GM12878 (cell line): ENCODE measurements at regions not wholly inside any gene's neighbourhood (a gene's known extent, or its start where the extent isn't known, plus 50 kb on each side); places are given as distances from the start of the nearest gene placed in this dataset.

Experiments used
- ATAC-seq: fragments of 200-7000 bp; cut with Tn5 transposase; 3 replicates; pipeline ENCODE4 v1.9.1; 2020; ENCODE audit warnings: mild to moderate bottlenecking, moderate library complexity
- BruUV-seq: library from RNA; stranded (reverse); fragments of 400-500 nt; replicated peaks from 2 replicates; lab custom pipeline; 2021; lab: Mats Ljungman, UMichigan
- CTCF ChIA-PET: fragments of 300-600 bp; sonication (Branson Sonifier 250); formaldehyde crosslinking; extraction: SDS; loops from one replicate; lab custom pipeline; 2021; ENCODE audit warnings: inconsistent platforms; lab: Yijun Ruan, JAX
- POLR2A ChIA-PET: fragments of 350-600 bp; formaldehyde crosslinking; extraction: SDS; loops from one replicate; lab custom pipeline; 2021; ENCODE audit warnings: inconsistent platforms; lab: Charles Lee
- RAD21 ChIA-PET: fragments of 300-600 bp; sonication (Branson Sonifier 250); formaldehyde crosslinking; loops from one replicate; lab custom pipeline; 2023; ENCODE audit warnings: antibody characterized with exemption; ENCODE audit not compliant: unreplicated experiment; lab: Charles Lee
- SMC1A ChIA-PET: fragments of 300-600 bp; sonication (Branson Sonifier 250); formaldehyde crosslinking; loops from one replicate; lab custom pipeline; 2023; ENCODE audit not compliant: unreplicated experiment, uncharacterized antibody; lab: Charles Lee
- DNase-seq: peaks from one replicate; pipeline ENCODE4 v3.0.0-alpha.2; 2011; ENCODE audit warnings: low read depth, low spot score
- FAIRE-seq: peaks from 3 replicates; lab custom pipeline; 2011; peaks lifted over from hg19 to GRCh38; lab: Jason Lieb, UNC
- H2AFZ ChIP-seq: 2 replicates; pipeline ENCODE4 v1.6.0; 2011; ENCODE audit warnings: low read depth, low read length, control low read depth; ENCODE audit not compliant: control insufficient read depth
- H3K27ac ChIP-seq: 2 replicates; pipeline ENCODE4 v1.5.1; 2011; ENCODE audit warnings: control low read depth; ENCODE audit not compliant: control insufficient read depth, insufficient read depth
- H3K27me3 ChIP-seq, 2 experiments: replicated peaks in 1 of 2; 2 replicates each; pipeline versions ENCODE4 v1.6.0 to v1.6.1; 2011; ENCODE audit warnings: low read length in 1 of 2; ENCODE audit not compliant: control insufficient read depth in 2 of 2, insufficient read depth in 2 of 2
- H3K36me3 ChIP-seq, 2 experiments: 2 replicates each; pipeline ENCODE4 v1.5.1; 2011; ENCODE audit warnings: low read length in 1 of 2; ENCODE audit not compliant: control insufficient read depth in 2 of 2, insufficient read depth in 2 of 2
- H3K4me1 ChIP-seq: 2 replicates; pipeline ENCODE4 v1.6.1; 2011; ENCODE audit warnings: mild to moderate bottlenecking, low read length, moderate library complexity, mixed read lengths; ENCODE audit not compliant: control insufficient read depth, insufficient read depth
- H3K4me2 ChIP-seq: 2 replicates; pipeline ENCODE4 v1.6.0; 2011; ENCODE audit warnings: control low read depth; ENCODE audit not compliant: control insufficient read depth, insufficient read depth
- H3K4me3 ChIP-seq: fragments of 200-600 bp; sonication (generic); 2 replicates; pipeline ENCODE4 v1.5.1; 2016
- H3K79me2 ChIP-seq: 2 replicates; pipeline ENCODE4 v1.6.0; 2011; ENCODE audit warnings: low read length; ENCODE audit not compliant: control insufficient read depth, insufficient read depth
- H3K9ac ChIP-seq: 2 replicates; pipeline ENCODE4 v1.8.0; 2011; ENCODE audit warnings: low read length, control low read depth, mixed read lengths; ENCODE audit not compliant: control insufficient read depth, insufficient read depth
- H3K9me3 ChIP-seq: replicated peaks from 3 replicates; pipeline ENCODE4 v1.5.1; 2011; ENCODE audit warnings: mild to moderate bottlenecking, low read length; ENCODE audit not compliant: control insufficient read depth, insufficient read depth
- H4K20me1 ChIP-seq: 2 replicates; pipeline ENCODE4 v1.6.0; 2011; ENCODE audit not compliant: control insufficient read depth, insufficient read depth
- E2F8 ChIP-seq: fragments of 450-650 bp; IDR thresholded peaks from 2 replicates; pipeline ENCODE4 v1.6.1; 2018; ENCODE audit warnings: mild to moderate bottlenecking, low read depth, moderate library complexity; ENCODE audit not compliant: partially characterized antibody
- GABPA ChIP-seq: IDR thresholded peaks from 2 replicates; pipeline ENCODE4 v1.6.1; 2014; ENCODE audit warnings: antibody characterized with exemption, low read depth, mild to moderate bottlenecking, inconsistent platforms
- IRF4 ChIP-seq: IDR thresholded peaks from 2 replicates; pipeline ENCODE4 v1.6.1; 2011; ENCODE audit warnings: low read depth, low read length
- JUNB ChIP-seq: IDR thresholded peaks from 2 replicates; pipeline ENCODE4 v1.6.1; 2016; ENCODE audit warnings: antibody characterized with exemption, mild to moderate bottlenecking
- PAX5 ChIP-seq: IDR thresholded peaks from 2 replicates; pipeline ENCODE4 v1.6.1; 2011; ENCODE audit warnings: low read depth, low read length, borderline replicate concordance
- POU2F2 ChIP-seq: IDR thresholded peaks from 3 replicates; pipeline ENCODE4 v1.6.1; 2011; ENCODE audit warnings: low read depth, mild to moderate bottlenecking, low read length, borderline replicate concordance
- RB1 ChIP-seq: fragments of 450-650 bp; formaldehyde crosslinking; IDR thresholded peaks from 2 replicates; pipeline ENCODE4 v1.6.1; 2017; ENCODE audit warnings: mild to moderate bottlenecking, borderline replicate concordance
- RUNX3 ChIP-seq: IDR thresholded peaks from 2 replicates; pipeline ENCODE4 v1.6.1; 2012; ENCODE audit warnings: low read length, inconsistent platforms
- YY1 ChIP-seq: IDR thresholded peaks from 2 replicates; pipeline ENCODE4 v1.6.1; 2011; ENCODE audit warnings: low read depth, mild to moderate bottlenecking, low read length
- ZBTB33 ChIP-seq: fragments of 450-650 bp; IDR thresholded peaks from 2 replicates; pipeline ENCODE4 v1.6.1; 2017; ENCODE audit warnings: mild to moderate bottlenecking
- ZNF207 ChIP-seq: fragments of 450-650 bp; IDR thresholded peaks from 2 replicates; pipeline ENCODE4 v1.6.1; 2014; ENCODE audit warnings: antibody characterized with exemption, mild to moderate bottlenecking, borderline replicate concordance
- WGBS: methylation state at CpG from one replicate; pipeline ENCODE4 v1.1.6; 2016; ENCODE audit warnings: low lambda C conversion rate; ENCODE audit not compliant: insufficient replicate concordance, insufficient coverage; ENCODE audit errors: missing lambda C conversion rate; 5-methylcytosine and 5-hydroxymethylcytosine counted together
- in situ Hi-C: fragments of 300-500 bp; cut with MboI; formaldehyde crosslinking; loops from 9 replicates; pipeline ENCODE4 v1.14.3; 2018; ENCODE audit warnings: mixed read lengths
- intact Hi-C: fragments of 100-400 bp; cut with micrococcal nuclease; formaldehyde crosslinking; loops from one replicate; pipeline ENCODE4 v1.14.2; 2022; ENCODE audit not compliant: unreplicated experiment

- TF ChIP-seq E2F8 = no peak
Observed at GRCh38 chr5:17907094-17907493, 272.8 kb downstream of the TAF11L14 start (continued).

GRCh38 chr5:17910318-17910717, 276.1 kb downstream of the TAF11L14 start:
- no peak overlapping the region for H3K4me3 ChIP-seq
- CTCF ChIA-PET = no interaction called here
- intact Hi-C loops (loop anchor here (10.0 kb wide), 1 partner anchor 696 kb away; the partner anchor contains the start of gene BASP1), in situ Hi-C loops (no loop called here)
- RAD21 ChIA-PET = no interaction called here
- H3K79me2 ChIP-seq = no peaks in the 10 kb centered on the region
- no peaks in the 10 kb centered on the region for H3K9me3 ChIP-seq
- no peak overlapping the region for H3K9ac ChIP-seq
- H4K20me1 ChIP-seq = no peaks in the 10 kb centered on the region
- H3K27ac ChIP-seq = no peak overlapping the region
- no peak for FAIRE-seq
- POLR2A ChIA-PET = no interaction called here
- no peak for DNase-seq
- SMC1A ChIA-PET = no interaction called here
- TF ChIP-seq JUNB (peak; percentile 28; the same call in 1 of the 2 replicates), RUNX3 (no peak)
- no TSS peak for BruUV-seq
- peak; percentile 64 for ATAC-seq
- H2AFZ ChIP-seq = no peak overlapping the region
- H3K36me3 ChIP-seq = no peaks in the 10 kb centered on the region
- no peaks in the 10 kb centered on the region for H3K4me1 ChIP-seq
- H3K4me2 ChIP-seq = no peak overlapping the region
- H3K27me3 ChIP-seq = no peaks in the 10 kb centered on the region

- ChIA-PET RAD21 (no interaction called here), CTCF (no interaction called here), POLR2A (no interaction called here), SMC1A (interaction anchor here (0.6 to 1.5 kb wide), 2 partner anchors 15 to 1082 kb away, joined by 3 to 6 read pairs; no protein-coding TSS in a partner anchor)
- Histone ChIP-seq H3K4me2 (no peak overlapping the region), H3K27me3 (no peaks in the 10 kb centered on the region), H3K79me2 (no peaks in the 10 kb centered on the region), H3K9me3 (no peaks in the 10 kb centered on the region), H3K27ac (no peak overlapping the region), H3K4me1 (no peaks in the 10 kb centered on the region), H3K9ac (no peak overlapping the region), H2AFZ (no peak overlapping the region), H3K36me3 (no peaks in the 10 kb centered on the region), H4K20me1 (no peaks in the 10 kb centered on the region), H3K4me3 (no peak overlapping the region)
- intact Hi-C loops = loop anchor here (10.0 kb wide), 1 partner anchor 698 kb away; the partner anchor contains the start of gene BASP1
- WGBS = 15% methylated on average over 3 of the region's 3 CpGs
- DNase-seq = no peak
- in situ Hi-C loops = no loop called here
- peak; percentile 38 for ATAC-seq
- BruUV-seq = no TSS peak
- no peak for FAIRE-seq
- TF ChIP-seq JUNB = no peak
- TF ChIP-seq RB1 = no peak
- no peak for TF ChIP-seq IRF4
- TF ChIP-seq POU2F2 = no peak
- no peak for TF ChIP-seq ZNF207
- no peak for TF ChIP-seq GABPA
- TF ChIP-seq PAX5 = no peak
- TF ChIP-seq ZBTB33 = no peak
- TF ChIP-seq YY1 = no peak
Observed at GRCh38 chr5:17912794-17913193, 278.5 kb downstream of the TAF11L14 start.
